ENCODE measurements at regions not wholly inside any gene's neighbourhood (a gene's known extent, or its start where the extent isn't known, plus 50 kb on each side); places are given as distances from the start of the nearest gene placed in this dataset.

DNA sequence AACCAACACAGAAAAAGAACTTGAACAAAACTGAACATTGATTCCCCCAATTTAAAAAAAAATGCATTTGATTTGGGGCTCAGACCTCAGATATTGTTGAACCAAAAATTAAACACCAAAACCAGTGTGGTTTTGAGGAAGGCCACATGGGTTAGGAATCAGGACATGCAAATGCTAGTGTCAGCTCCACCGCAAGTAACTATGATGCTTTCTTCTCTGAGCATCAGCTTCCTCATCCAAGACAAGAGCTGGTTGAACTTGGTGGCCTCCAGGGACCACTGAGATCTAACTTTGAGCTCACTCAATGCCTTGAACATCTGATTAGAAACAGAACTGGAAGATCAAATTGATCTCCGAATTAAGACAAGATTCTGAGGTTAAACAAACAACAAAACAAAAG, 142.9 kb upstream of the NWD2 start:
- no peak for ATAC-seq

DNA sequence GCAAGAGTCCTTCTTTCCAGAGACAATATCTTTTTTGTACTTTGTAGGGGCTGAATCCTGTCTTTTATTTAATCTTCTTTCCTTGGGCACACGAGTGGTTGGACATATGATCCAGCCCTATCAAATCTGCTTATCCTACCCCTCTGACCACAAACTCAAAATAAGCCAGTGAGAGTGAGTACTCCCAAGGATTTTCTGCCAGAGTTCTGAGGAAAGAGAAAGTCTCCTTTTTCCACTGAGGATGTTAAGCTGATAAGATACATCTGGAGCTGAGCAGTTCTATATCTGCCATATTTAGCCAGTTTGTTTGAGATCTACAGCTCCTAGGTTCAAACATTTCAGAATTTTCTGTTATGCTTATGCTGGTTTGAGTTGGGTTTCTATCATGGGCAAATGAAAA, 134.8 kb upstream of the NWD2 start:
- ATAC-seq, result no peak

DNA sequence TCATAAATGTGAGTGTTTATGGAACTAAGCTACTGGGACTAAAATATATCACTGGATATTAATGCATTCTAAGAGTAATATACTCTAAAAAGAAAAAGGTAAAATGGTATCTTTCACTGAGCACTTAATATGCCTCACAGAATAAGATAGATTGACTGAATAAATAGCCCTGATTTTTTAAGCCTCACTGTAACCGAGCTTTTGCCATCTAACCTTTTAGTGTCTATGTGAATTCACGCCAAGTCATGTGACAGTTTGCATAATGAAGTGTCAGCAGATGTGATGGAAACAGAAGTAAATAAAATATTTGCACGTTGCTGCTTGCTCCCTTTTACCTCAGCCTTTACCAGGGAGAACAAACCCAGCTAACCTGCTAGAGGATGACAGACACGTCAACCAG, 119.7 kb upstream of the NWD2 start:
- ATAC-seq, result peak; percentile 39

DNA sequence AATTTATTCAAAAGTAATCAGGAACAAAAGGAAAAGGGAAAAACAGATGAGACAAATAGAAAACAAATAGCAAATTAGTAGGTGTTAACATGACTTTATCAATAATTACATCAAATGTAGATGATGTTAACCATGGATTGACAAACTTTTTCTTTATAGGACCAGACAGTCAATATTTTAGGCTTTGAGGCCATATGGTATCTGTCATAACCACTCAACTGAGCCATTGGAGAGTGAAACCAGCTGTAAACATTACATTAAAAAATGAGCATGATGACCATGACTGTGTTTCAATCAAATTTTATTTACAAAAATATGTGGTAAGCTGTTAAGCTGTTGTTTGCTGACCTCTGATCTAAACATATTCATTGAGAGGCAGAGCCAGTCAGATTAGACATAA, 118.5 kb upstream of the NWD2 start:
- ATAC-seq, result no peak

DNA sequence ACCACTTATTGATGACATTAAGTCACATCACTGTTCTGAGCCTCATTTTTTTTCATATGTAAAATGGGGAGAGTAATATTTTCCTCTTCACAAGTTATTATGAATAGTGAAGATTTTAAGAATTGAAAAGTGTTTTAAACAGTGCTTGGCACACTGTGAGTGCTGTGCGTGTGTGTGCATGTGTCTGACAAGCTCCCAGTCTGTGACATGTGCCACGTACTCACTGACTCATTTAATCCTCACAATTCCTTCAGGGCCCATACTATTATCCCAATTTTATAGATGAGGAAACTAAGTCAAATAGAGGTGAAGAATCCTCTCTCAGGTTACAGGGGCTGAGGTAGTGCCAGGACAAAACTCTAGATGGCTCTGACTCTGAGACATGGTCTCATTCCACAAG, 114.1 kb upstream of the NWD2 start:
- ATAC-seq, result peak; percentile 81

DNA sequence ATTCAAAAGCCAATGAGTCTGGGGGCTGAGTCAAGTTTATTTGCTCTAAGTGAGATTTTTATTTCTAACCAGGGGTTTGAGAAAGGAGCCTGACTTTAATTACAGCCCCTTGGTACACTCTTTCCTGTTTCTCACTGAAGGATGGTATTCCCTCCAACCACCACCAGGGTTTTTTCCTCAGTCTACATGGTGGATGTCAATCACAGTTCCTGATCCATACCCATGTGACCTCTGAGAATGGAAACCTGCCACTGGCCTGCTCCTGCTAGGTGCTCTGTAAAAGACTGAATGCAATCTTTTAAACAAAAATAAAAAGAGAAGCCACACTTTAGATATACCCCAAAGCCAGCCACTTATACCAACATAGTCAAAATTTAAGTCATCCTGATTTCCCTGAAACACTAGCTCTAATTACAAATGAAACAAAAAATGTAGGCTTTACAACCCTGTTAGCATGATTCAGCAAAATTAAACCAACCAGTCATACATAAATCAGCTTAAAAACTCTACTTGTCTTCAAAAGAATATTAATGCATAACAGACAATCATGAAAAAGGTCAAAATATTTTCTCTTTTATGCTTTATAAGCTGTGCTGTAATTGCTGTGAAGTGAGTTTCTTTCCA, 112.1 kb upstream of the NWD2 start:
- no peak for ATAC-seq

DNA sequence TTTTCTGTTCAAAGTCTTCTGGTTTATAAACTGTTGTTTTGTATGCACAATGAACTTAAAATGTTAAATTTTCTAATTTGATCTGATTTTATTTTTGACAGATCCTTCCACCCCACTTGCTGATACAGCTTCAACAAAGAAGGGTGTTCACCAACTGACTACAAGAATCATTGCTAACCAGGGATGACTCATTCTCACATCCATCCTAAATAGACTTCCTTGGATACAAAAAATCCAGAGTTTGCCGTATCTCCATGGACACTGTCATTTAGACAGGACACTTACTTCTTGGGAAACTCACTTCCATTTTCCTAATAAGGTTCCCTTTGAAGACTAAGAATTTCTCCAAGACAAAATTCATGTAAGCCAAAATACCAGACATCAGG, 111.6 kb upstream of the NWD2 start:
- no peak for ATAC-seq

DNA sequence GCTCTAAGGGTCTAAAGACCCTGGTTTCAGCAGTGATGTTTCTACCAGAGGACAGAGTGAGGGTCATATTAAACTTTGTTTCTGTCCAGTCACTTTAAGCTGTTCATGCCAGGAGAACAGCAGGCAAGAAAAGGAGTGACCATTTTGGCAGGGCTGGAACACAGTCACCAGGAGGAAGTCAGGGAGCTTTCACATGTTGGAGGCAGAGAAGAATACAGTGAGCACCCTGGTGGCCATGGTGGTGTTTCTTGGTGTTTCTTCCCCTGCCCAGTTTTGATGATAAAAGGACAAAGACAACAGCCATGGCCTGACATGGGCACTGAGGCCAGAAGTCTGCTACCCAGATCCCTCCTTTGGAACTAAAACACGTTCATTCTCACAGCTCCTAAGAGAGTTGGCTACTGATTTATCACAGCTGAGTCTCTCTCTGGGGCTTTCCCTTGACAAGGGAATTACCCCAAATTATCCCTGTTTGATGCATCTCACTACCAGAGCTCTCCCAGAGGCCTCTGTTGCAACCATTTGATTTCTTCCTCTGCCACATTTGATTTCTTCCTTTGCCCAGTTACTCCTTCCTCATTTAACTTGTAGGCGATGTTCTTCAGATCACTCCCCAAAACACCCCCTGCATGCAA, 106.4 kb upstream of the NWD2 start:
- no peak for ATAC-seq

DNA sequence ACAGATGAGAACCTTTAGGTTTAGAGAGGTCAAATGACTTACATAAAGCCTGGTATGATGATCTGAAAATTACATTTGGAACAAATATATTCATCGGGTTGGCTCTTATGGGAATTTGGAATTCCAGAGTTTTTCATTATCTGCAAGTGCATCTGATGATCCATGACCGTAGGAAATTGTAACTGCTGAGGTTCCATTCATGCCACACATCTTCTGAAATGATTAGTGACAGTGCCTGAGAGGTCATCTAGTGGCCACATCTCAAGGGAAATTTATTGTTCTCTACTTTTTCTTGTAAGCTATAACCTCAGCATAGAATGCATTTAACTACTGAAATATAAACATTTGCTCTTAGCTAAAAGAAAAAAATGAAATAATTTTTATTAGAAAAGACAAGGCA, 105.8 kb upstream of the NWD2 start:
- no peak for ATAC-seq

DNA sequence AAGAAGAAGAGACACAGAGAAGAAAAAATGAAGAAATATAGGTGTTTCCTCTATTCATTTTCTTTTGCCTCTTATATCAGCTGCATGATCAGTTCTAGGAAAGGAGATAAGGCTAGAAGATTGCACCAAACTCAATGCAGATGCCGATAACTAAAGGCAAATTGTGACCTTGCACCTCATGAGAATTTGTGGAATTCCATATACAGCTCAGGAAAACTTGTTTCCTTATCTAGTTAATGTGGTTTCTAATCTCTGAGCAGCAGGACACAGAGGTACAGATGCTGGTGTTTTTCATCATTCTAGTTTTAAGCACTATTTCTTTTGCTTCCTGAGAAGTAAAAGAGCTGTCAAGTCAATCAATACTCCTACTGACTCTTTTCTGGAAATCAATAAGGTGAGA, 104.6 kb upstream of the NWD2 start:
- ATAC-seq, result no peak

DNA sequence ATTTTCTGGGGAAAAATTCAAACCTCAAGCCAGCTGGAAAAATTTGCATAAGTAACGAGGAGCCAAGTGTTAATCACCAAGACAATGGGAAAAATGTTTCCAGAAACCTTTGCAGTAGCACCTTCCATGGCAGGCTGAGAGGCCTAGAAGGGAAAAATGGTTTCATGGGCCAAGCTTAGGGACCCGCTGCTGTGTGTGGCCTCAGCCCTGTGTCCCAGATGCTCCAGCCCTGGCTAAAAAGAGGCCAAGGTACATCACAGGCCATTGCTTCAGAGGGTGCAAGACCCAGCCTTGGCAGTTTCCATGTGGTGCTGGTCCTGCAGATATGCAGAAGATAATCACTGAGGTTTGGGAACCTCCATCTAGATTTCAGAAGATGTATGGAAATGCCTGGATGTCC, 98.3 kb upstream of the NWD2 start:
- no peak for ATAC-seq

DNA sequence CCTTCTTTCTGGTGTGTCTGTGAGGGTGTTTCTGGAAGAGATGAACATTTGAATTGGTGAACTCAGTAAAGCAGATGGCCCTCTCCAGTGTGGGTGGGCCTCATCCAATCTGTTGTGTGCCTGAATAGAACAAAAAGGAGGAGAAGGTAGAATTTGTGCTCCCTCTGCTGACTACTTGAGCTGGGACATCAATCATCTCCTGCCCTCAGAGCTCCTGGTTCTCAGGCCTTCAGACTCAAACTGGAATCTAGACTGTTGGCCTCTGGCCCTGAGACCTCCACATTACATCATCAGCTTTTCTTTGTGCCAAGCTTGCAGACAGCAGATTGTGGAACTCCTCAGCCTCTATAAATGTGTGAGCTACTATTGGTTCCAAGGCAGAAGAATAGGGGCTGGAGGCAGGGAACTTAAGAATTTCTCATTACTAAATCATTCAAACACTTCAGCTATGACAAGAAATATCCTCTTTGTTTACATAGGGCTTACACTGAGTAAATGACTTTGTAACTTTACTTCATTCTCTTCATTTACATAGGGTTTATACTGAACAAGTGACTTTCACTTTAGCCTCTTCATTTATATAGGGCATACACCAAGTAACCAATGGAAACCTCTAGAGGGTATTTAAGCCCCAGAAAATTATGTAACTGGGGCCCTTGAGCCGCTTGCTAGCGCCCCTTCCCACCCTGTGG, 86.9 kb upstream of the NWD2 start:
- no peak for ATAC-seq

DNA sequence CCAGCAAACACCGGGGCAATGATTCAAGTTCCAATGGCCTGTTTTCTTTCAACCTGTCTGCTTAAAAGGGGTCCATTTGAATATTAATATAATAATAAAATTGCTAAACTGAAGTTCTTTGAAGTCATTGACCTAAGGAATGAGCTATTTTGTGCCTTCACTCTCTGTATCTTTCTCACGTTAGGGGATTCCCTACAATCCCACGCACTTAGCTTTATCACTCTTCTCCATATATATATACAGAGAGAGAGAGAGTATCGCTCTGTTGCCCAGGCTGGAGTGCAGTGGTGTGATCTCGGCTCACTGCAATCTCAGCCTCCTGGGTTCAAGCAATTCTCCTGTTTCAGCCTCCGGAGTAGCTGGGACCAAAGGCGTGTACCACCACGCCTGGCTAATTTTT, 83.9 kb upstream of the NWD2 start:
- ATAC-seq, result no peak

DNA sequence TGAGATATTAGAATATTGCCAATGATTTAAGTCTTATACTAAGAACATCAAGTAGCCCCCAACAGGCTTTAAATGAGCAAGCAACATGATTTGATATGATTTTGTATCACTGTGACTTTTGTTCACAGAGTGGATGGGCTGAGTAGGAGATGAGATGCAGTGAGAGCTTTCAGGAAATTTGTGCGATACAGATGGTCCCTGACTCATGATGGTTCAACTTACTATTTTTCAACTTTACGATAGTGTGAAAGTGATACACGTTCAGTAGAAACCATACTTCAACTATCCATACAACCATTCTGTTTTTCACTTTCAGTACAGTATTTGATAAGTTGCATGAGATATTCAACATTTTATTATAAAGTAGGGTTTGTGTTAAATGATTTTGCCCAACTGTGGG, 78.7 kb upstream of the NWD2 start:
- ATAC-seq, result no peak

DNA sequence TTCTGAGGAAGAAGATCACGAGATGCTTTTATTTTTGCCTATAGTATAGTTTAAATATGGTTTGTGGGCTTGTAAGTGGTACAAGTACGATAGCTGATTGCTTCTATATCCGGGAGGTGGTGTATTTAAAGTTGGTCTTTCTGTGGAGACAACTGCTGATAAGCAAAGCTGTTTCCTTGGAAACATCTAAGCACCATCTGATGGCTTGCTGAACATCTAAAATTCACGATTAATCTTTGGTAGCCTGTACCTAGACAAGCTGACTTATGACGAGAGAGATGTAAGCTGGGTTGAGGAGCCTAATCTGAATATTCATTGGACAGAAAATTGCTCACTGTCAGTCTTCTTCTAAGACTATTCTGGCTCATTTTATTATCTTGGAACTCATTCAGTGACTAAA, 74.6 kb upstream of the NWD2 start:
- ATAC-seq, result no peak

DNA sequence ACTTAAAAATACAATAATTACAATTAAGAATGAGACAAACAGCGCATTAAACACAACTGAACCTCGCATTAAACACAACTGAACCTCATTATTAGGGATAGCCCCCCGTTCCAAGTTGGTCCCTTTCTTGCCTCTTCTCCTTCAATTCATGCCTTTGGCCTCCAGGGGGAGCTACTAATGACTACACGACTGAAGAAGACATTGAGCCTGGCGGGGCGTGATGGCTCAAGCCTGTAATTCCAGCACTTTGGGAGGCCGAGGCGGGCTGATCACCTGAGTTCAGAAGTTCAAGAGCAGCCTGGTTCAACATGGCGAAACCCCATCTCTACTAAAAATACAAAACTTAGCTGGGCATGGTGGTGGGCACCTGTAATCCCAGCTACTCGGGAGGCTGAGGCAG, 56.4 kb upstream of the NWD2 start:
- ATAC-seq, result no peak
